CD4-positive, alpha-beta T cell treated with Interleukin-15 for 1 hour (primary cell): ENCODE measurements at regions not wholly inside any gene's neighbourhood (a gene's known extent, or its start where the extent isn't known, plus 50 kb on each side); places are given as distances from the start of the nearest gene placed in this dataset.
"Not testable (repeated sequence)": the region's sequence is repeated elsewhere in the genome, so short reads cannot be mapped to it uniquely, and the experiment has no call there.

Experiments
- DNase-seq: peaks from one replicate; pipeline ENCODE4 v3.0.0-alpha.2; 2020

GRCh38 chr18:52220062-52220591, 119.9 kb upstream of the DCC start:
- no peak for DNase-seq

DNA sequence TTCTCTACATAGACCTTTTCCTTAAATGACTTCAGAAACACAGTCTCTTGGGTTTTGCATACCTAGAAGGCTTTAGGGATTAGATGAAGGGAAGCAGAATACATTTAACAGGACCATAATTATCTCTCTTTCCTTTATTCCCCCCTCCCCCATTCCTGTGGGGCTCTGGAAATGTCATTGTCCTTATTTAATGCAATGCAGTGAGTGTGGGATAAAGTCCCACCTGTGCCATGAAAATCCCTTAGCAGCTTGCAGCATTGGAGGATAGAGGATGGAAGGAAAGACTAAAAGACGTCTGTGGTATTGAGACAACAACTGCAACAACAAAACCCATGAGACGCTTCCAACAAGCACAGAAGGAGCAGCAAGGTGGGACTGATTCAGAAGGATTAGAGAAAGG, 117.8 kb upstream of the DCC start:
- no peak for DNase-seq

GRCh38 chr18:52227536-52227935, 112.5 kb upstream of the DCC start:
- no peak for DNase-seq

GRCh38 chr18:52228166-52228565, 111.8 kb upstream of the DCC start:
- DNase-seq, result no peak

- DNase-seq, result no peak
These were observed 103.9 kb upstream of the DCC start for GRCh38 chr18:52236131-52236530.

DNA sequence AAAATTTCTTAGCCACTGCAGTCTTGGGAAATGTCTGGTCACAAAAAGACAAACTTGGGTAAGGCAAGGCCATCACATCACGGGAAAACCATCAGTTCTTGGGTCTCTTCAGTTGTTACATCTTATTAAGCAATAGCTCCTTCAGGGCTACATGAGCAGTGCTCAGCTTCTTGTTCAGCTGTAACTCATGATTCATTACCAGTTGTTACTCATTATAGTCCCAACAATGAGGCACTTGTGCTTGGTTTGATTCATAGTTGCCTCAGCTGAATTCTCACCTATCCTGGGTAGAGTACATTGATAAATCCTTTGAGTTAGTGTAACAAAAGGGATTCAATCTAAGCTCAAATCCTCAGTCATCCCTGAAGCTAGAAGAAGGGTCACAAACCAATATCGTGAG, 102.4 kb upstream of the DCC start:
- DNase-seq, result no peak

GRCh38 chr18:52242711-52243110, 97.3 kb upstream of the DCC start:
- no peak for DNase-seq

GRCh38 chr18:52244658-52245057, 95.3 kb upstream of the DCC start:
- no peak for DNase-seq

DNA sequence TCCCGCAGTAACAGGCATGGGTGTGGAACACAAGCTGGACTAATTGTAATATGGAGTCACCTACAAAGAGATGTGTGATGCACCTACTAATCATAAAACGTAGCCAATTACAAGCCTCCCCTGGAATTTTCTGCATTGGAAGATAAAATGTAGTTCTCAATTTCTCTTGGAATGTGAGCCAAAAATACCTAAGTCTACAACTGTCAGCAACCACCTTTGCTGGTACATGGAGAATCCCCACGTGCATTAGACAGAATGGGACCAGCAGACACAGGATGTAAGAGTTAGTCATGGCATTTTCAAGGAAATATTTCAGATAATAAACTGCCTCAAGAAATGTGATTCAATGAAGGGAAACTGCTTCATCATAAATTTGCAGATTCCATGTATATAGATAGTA, 85.6 kb upstream of the DCC start:
- DNase-seq, result no peak

DNA sequence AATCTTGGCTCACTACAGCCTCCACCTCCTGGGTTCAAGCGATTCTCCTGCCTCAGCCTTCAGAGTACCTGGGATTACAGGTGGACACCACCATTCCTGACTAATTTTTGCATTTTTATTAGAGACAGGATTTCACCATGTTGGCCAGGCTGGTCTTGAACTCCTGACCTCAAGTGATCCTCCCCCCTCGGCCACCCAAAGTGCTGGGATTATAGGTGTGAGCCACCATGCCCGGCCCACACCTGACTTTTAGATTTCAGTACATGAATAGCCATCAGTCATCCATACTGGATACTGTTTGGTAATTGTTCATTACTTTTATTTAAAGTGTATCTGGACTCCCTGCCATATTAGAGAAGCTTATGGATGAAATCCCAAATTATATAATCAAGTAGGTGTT, 82.6 kb upstream of the DCC start:
- not testable (repeated sequence) for DNase-seq

DNA sequence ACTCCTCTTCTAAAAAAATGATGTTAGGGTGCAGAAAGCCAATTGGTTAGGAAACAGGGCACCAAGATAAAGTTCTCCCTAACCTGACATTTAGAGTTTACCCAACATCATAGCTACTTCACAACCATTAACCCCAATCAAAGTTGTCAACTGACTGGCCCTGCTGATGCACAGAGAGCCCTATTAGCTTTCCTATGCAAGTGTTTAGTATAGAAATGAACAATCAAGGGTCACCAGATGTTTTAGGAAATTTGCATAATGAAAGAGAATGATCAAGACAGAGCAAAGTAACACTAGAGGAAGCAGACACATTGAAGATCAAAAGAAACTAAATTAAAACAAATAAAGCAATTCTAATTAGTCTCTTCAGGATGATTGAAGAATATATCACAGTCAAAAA, 64.2 kb upstream of the DCC start:
- no peak for DNase-seq

DNA sequence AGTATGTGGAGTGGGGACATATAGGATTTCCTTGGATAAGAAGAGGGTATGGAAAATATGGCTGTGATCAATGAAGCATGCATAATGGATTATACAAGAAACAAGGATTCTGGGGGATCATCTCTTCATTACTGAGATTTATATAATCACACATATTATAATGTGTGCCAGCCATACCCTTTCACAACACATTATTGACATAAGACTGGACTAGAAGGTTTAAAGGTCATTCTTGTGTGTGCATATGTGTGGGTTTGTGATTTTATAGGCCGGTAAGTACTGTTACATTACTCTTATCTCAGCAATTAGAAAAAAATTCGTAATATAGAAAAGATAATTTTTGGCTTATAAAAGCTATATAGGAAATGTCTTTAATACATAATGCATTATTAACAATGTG, 62.2 kb upstream of the DCC start:
- no peak for DNase-seq

DNA sequence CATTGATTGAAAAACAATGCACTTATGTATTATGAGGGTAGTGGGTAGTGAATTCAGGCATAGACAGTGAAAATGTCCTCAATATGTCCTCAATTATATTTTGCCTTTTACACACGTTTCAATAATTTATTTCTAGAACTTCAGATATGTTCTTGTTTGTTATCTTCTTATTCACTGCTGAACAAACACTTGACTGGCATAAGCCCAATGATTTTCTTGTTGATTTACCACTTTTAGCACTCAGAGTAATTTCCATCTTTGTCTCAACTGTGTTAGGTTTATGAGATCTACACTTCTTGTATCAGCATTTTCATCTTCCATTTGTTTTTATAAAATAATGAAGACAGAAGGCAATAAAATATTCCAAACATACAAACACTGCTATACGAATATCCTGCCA, 61.8 kb upstream of the DCC start:
- no peak for DNase-seq

DNA sequence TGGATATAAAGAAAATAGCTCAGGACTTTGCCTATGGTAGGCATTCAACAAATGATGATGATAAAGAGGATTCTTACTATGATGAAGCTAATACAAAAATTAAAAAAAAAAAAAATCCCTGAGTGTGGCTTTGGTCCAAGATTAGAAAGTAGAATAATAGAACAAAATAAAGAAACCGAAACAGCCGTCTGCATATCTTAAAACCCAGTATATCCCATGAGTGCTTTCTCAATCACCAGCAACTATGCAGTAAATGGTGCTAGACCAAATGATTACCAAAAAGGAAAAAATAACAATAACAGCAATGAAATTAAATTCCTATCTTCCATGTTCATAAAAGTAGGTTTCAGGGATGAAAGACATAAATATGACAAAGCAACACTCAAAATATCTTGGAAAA, 59.3 kb upstream of the DCC start:
- DNase-seq, result no peak

GRCh38 chr18:52283927-52284326, 56.1 kb upstream of the DCC start:
- no peak for DNase-seq

GRCh38 chr18:52286675-52287074, 53.3 kb upstream of the DCC start:
- no peak for DNase-seq

GRCh38 chr18:52287151-52287550, 52.8 kb upstream of the DCC start:
- no peak for DNase-seq

GRCh38 chr18:52288403-52289004, 51.5 kb upstream of the DCC start:
- DNase-seq, result no peak

GRCh38 chr18:52289392-52289791, 50.6 kb upstream of the DCC start:
- DNase-seq, result no peak
